Aorta (tissue), 5 donors: ENCODE measurements at regions not wholly inside any gene's neighbourhood (a gene's known extent, or its start where the extent isn't known, plus 50 kb on each side); places are given as distances from the start of the nearest gene placed in this dataset.

Experiments used
- ATAC-seq: fragments of 200-7000 bp; cut with Tn5 transposase; one replicate; pipeline ENCODE4 v1.9.1; 2022; ENCODE audit warnings: moderate library complexity; ENCODE audit not compliant: low FRiP score
- DNase-seq, 2 donors: peaks; one replicate each; pipeline ENCODE4 v3.0.0-alpha.2; 2020
- H3K27ac ChIP-seq, 2 donors: one replicate each; pipeline ENCODE4 v1.5.1; 2013; ENCODE audit warnings: low read length in 2 of 2, mild to moderate bottlenecking in 2 of 2, moderate library complexity in 2 of 2, control low read depth in 1 of 2, inconsistent platforms in 1 of 2, low read depth in 1 of 2
- H3K27me3 ChIP-seq, 2 donors: one replicate each; pipeline ENCODE4 v1.6.1; 2013; ENCODE audit warnings: control low read depth in 1 of 2, low read length in 1 of 2, mild to moderate bottlenecking in 1 of 2, moderate library complexity in 1 of 2; ENCODE audit not compliant: insufficient read depth in 2 of 2, control insufficient read depth in 1 of 2
- H3K36me3 ChIP-seq, 2 donors: one replicate each; pipeline ENCODE4 v1.6.1; 2013; ENCODE audit warnings: control low read depth in 1 of 2, low read length in 1 of 2, mild to moderate bottlenecking in 1 of 2; ENCODE audit not compliant: insufficient read depth in 2 of 2, control insufficient read depth in 1 of 2
- H3K4me1 ChIP-seq, 2 donors: one replicate each; pipeline ENCODE4 v1.6.1; 2013; ENCODE audit warnings: low read length in 2 of 2, control low read depth in 1 of 2, mild to moderate bottlenecking in 1 of 2, moderate library complexity in 1 of 2; ENCODE audit not compliant: insufficient read depth in 2 of 2, control insufficient read depth in 1 of 2
- H3K4me3 ChIP-seq, 2 donors: one replicate each; pipeline ENCODE4 v1.5.1; 2013; ENCODE audit warnings: low read length in 2 of 2, control low read depth in 1 of 2, mild to moderate bottlenecking in 1 of 2
- H3K9me3 ChIP-seq: one replicate; pipeline ENCODE4 v1.6.1; 2013; ENCODE audit warnings: mild to moderate bottlenecking, low read length; ENCODE audit not compliant: control insufficient read depth
- WGBS, 2 donors: extraction: QIAGEN DNeasy Blood & Tissue Kit; methylation state at CpG; one replicate each; pipeline ENCODE4 v1.1.7; 2013; 5-methylcytosine and 5-hydroxymethylcytosine counted together
- intact Hi-C, 2 donors: fragments of 100-400 bp; cut with DNase I; formaldehyde crosslinking; loops; one replicate each; pipeline versions ENCODE4 v1.14.2 to v1.15.0; 2022
- donor health status: healthy with polysubstance abuse.
- donor health status: Bipolar disorder and iron deficiency.
- donor health status: DM: no; HTN: no; CAD: no.
- donor health status: DM: no; HTN: no; CAD: no.
- donor health status: DM: yes; HTN: yes; CAD: no.

GRCh38 chr2:239727776-239728600 is 297.2 kb downstream of the NDUFA10 start:
- WGBS, 2 donors, result 56 to 61% methylated on average over 29 to 30 of the region's 30 CpGs
- intact Hi-C loops, result no loop called here
- Histone ChIP-seq H3K4me1 (no peaks in the 10 kb centered on the region), H3K27ac (no peak overlapping the region), H3K36me3 (no peaks in the 10 kb centered on the region), H3K9me3 (no peaks in the 10 kb centered on the region), H3K27me3 (no peaks in the 10 kb centered on the region), H3K4me3 (no peak overlapping the region)
- DNase-seq, result peak; percentile 76 to 90
- ATAC-seq, result peak; percentile 11

GRCh38 chr2:239727182-239727775 is 297.9 kb downstream of the NDUFA10 start:
- no peaks in the 10 kb centered on the region for H3K9me3 ChIP-seq
- 90 to 93% methylated on average over 16 of the region's 16 CpGs for WGBS, 2 donors
- peak; percentile 38 to 61 for DNase-seq

DNA sequence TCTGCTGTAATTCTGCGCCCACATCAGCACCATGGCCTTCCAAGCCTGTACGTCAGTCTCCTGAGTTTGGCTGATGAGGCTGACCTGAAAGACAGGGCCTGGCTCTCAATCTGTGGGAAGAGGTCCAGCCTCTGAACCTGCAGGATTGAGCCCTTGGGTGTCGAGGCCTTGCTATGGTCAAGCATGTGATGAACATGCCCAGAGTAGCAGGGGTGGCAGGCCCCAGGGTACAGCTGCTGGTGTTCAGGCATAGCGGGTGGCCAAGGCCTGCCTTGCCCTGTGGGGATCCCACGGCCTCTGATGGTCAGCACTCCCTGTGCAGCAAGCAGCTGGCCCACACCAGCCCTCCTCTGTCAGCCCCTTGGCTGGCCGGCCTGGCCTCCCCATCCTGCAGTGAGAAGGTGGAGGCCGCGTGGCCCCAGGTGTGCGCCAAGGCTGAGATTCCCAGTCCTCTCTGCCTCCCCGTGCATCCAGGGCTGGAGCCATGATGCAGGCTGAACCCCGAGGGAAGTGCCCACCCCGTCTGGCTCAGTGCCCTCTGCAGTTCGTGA is 298.4 kb downstream of the NDUFA10 start:
- Histone ChIP-seq H3K4me1 (no peaks in the 10 kb centered on the region), H3K27ac (no peak overlapping the region), H3K36me3 (no peaks in the 10 kb centered on the region), H3K27me3 (no peaks in the 10 kb centered on the region), H3K4me3 (no peak overlapping the region), H3K9me3 (no peaks in the 10 kb centered on the region)
- intact Hi-C loops, result no loop called here
- ATAC-seq (no peak), DNase-seq (peak; percentile 41 to 73)
- 93 to 94% methylated on average over 12 to 13 of the region's 13 CpGs for WGBS, 2 donors

More at GRCh38 chr2:239727182-239727775, 297.9 kb downstream of the NDUFA10 start:
- H3K4me1 ChIP-seq, result no peaks in the 10 kb centered on the region
- ATAC-seq, result no peak
- no peak overlapping the region for H3K4me3 ChIP-seq
- H3K27me3 ChIP-seq, result no peaks in the 10 kb centered on the region
- no peaks in the 10 kb centered on the region for H3K36me3 ChIP-seq
- intact Hi-C loops, result no loop called here
- no peak overlapping the region for H3K27ac ChIP-seq

- ATAC-seq (no peak), DNase-seq (peak; percentile 35 to 69)
- Histone ChIP-seq H3K4me1 (no peaks in the 10 kb centered on the region), H3K36me3 (no peaks in the 10 kb centered on the region), H3K4me3 (no peak overlapping the region), H3K27me3 (no peaks in the 10 kb centered on the region), H3K27ac (no peak overlapping the region), H3K9me3 (no peaks in the 10 kb centered on the region)
- intact Hi-C loops, result no loop called here
- whole genome bisulfite sequencing, 2 donors, result 95 to 96% methylated on average over 18 of the region's 18 CpGs
Observed at GRCh38 chr2:239726091-239726591, 299.0 kb downstream of the NDUFA10 start.

GRCh38 chr2:239725551-239725890 is 299.6 kb downstream of the NDUFA10 start:
- DNase-seq (peak; percentile 32 to 69), ATAC-seq (no peak)
- Histone ChIP-seq H3K9me3 (no peaks in the 10 kb centered on the region), H3K4me3 (no peak overlapping the region), H3K27ac (no peak overlapping the region), H3K27me3 (no peaks in the 10 kb centered on the region), H3K36me3 (no peaks in the 10 kb centered on the region), H3K4me1 (no peaks in the 10 kb centered on the region)
- 97 to 98% methylated on average over 7 of the region's 7 CpGs for WGBS, 2 donors
- intact Hi-C loops, result no loop called here

- Histone ChIP-seq H3K27ac (no peak overlapping the region), H3K9me3 (no peaks in the 10 kb centered on the region), H3K27me3 (no peaks in the 10 kb centered on the region), H3K36me3 (no peaks in the 10 kb centered on the region), H3K4me1 (no peaks in the 10 kb centered on the region), H3K4me3 (no peak overlapping the region)
- ATAC-seq, result no peak
- peak in 1 of 2 donors; percentile 14 for DNase-seq
- WGBS, 2 donors, result 91 to 93% methylated on average over 14 of the region's 14 CpGs
- intact Hi-C loops, result no loop called here
Observed at GRCh38 chr2:239724851-239725550, 300.1 kb downstream of the NDUFA10 start.

GRCh38 chr2:239724194-239724849 is 300.8 kb downstream of the NDUFA10 start:
- Histone ChIP-seq H3K27me3 (no peaks in the 10 kb centered on the region), H3K4me3 (no peak overlapping the region), H3K9me3 (no peaks in the 10 kb centered on the region), H3K27ac (no peak overlapping the region), H3K4me1 (no peaks in the 10 kb centered on the region), H3K36me3 (no peaks in the 10 kb centered on the region)
- ATAC-seq, result no peak
- WGBS, 2 donors, result 49 to 54% methylated on average over 16 of the region's 16 CpGs
- peak; percentile 48 to 63 for DNase-seq
- intact Hi-C loops, result no loop called here

- Histone ChIP-seq H3K4me1 (no peaks in the 10 kb centered on the region), H3K27ac (no peak overlapping the region), H3K9me3 (no peaks in the 10 kb centered on the region), H3K27me3 (no peaks in the 10 kb centered on the region), H3K4me3 (no peak overlapping the region), H3K36me3 (no peaks in the 10 kb centered on the region)
- DNase-seq, result peak; percentile 30 to 43
- no peak for ATAC-seq
- intact Hi-C loops, result no loop called here
- WGBS, 2 donors, result 88 to 94% methylated on average over 9 of the region's 9 CpGs
Observed at GRCh38 chr2:239723486-239724193, 301.5 kb downstream of the NDUFA10 start.
